NCI-H526 (cell line): ENCODE measurements at regions not wholly inside any gene's neighbourhood (a gene's known extent, or its start where the extent isn't known, plus 50 kb on each side); places are given as distances from the start of the nearest gene placed in this dataset.
"Not testable (repeated sequence)": the region's sequence is repeated elsewhere in the genome, so short reads cannot be mapped to it uniquely, and the experiment has no call there.

ENCODE experiments used
- DNase-seq, 2 experiments: peaks; one replicate each; lab custom pipeline; 2025; lab: John Stamatoyannopoulos, UW

DNA sequence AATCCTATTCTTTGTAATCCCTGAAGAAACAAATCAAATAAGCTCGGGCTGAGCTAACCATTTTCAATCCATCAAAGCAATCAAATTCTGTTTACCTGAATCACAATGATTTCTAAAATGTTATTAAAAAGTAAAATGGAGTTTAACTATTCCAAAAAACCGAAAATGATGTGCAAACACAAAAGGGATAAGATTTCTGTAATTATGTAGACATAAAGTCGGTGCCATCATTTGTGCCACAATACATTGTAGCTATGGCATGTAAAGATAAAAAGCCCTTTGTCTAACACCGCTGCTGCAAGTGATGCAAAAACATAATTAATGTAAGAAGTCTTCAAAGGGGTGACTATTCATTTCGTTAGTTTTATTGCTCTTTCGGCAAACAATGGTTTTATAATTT lies 125.1 kb upstream of the FAM204A start:
- peak in 1 of 2 experiments; percentile 16 for DNase-seq

DNA sequence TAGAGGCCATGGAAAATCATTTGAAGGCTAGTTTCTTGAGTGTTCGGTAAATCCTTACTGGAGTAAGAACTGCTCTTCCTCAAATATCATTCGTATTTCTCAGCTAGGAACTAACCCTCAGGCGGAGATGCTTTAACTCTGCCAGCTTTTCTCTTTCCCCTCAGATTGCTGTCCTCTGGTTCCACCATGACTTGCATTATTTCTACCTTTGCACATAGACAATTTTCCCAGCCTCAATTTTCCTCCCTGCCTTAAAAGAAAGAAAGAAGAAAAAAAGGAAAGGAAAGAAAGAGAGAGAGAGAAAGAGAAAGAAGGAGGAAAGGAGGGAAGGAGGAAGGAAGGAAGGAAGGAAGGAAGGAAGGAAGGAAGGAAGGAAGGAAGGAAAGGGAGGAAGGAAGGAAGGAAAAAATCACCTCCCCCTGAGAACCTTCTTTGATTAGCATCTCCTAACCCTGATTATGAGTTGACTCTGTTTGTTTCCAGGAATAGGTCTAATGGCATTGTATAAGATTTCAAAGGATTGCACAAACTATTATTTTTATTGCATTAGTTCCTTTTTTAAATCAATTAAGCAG lies 123.3 kb upstream of the FAM204A start:
- DNase-seq, result no peak

DNA sequence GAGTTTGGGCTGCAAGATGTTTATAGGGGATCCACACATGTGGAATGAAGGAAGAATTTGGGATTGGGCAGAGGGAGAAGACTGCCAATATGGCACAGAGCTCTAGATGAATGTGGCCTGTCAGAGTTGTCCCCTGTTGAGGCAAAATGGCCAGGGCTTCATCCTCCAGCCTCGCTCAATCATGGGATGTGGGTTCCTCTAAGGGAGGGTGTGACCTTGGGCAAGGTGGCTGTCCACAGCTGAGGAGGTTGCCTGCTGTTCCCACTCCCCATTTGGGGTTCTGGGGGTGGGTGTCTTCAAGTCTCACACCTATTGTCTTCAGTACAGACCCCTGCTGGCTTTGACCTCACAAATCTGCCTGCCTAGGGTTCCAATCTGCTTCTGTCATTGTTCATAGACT lies 121.6 kb upstream of the FAM204A start:
- no peak for DNase-seq

DNA sequence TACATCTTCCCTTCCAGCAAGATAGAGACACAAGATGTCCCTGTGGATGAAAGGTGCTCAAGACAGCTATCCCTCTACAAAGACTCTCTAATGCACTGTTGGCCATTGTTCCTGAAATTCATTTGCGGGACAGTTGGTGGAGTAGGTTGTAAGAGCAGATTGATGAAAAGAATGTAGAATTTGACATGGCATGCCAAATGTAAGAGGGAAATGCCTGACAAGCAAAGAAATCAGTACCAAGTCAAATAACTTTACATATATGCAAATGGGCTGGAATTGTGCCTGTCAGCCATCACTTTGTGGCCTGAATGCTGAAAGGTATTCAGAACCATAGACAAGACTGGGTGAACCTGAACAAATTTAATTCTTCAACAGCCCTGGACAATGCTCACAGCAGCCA lies 120.3 kb upstream of the FAM204A start:
- peak in 1 of 2 experiments; percentile 11 for DNase-seq

DNA sequence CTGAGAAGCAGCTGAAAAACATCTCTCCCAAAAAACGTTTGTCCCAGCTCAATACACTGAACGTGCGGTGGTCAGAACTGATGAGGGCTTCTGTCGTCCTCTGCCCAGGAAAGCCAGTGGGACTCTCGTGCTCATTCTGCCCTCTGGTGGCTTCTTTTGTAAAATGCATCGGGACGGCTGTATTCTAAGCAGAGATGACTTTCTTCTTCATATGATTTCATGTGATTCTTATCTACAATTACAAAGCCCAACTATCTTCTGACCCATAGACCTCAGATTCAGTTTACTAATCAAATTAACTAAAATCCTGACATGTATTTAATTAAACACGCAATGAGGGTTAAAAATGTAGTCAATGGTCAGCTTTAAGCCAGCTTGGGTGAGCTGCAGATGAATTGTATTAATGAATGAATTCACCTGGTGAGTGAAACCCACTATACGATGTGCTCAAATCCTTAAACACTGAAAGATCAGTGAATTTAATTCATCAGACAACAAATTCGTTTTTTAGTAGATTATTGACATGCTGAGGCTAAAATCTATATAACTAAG lies 117.6 kb upstream of the FAM204A start:
- DNase-seq, result peak; percentile 45 to 76

DNA sequence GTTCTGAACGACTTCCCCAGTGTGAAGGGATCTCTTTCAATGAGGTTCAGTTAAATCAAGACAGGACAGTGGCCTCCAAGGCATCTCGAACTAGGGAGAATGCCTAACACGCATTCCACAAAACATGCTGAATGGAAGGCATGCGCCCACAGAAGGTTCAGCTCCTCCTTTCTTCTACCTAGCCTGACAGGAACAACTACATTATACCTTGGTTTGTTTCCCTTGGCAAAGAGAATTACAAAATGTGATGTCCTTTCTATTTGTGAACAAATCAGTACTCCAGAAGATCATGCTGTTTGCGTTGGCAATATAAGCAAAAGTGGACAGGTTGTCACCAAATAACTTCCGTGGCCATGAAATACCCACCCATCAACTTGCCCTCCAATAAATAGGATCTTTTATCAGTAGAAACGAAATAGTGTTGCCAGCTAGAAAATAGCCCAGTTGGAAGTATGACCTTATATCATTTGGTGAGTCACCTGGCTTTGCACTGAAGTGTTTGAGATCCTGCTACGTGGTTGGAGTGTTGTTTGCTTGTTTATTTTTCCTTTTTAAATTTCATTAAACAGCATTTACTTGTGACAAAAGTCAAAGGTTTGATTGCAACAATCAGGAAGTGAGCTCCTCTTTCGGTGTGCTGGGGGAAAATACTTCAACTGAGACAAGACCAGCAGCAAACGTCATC lies 117.0 kb upstream of the FAM204A start:
- no peak for DNase-seq

DNA sequence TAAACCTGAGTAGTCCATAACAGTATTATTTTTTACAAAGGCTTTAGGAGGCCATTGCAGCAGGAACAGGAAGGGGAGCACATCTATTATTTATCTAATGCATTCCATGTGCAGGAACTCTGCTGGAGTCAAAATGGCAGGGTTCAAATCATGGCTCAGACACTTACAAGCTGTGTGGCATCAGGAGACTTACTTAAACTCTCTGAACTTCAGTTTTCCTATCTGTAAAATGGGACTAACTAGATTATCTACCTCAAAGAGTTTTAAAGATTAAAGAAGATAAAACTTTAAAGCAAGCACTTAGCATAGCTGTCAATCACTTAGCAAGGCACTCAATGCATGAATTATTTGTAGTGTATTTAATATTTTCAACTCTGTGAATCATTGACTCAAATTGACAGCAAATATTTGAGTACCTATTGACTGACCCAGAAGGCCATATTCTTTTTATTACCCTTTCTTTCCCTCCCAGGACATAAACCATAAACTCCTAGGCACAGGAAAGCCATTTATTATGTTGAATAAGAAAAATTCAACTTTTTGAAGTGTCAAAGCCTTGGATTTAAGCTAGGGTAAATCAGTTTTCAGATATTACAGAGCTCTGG lies 115.8 kb upstream of the FAM204A start:
- no peak for DNase-seq

DNA sequence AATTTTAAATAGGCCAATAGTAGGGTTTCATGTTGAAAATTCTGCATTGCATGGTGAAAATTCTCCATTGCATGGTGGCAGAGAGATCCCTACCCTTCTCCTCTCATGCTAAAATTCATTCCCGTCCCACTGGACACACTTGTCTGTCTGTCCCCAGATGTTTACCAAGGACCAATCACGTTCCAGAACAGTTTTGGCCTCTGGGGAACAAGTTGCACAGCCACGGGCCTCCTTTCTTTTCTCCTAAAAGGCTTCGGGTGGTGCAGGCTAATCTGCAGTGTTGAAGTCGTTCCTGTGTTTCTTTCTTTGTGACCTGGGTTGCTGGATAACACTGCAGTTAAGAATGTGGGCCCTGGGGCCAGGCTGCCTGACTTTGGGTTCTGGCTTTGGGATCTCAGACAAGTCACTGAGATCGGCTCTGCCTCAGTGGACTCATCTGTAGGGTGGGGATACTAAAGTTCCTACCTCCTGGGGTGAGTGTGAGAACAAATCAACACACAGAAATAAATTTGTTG lies 113.1 kb upstream of the FAM204A start:
- DNase-seq, result no peak

DNA sequence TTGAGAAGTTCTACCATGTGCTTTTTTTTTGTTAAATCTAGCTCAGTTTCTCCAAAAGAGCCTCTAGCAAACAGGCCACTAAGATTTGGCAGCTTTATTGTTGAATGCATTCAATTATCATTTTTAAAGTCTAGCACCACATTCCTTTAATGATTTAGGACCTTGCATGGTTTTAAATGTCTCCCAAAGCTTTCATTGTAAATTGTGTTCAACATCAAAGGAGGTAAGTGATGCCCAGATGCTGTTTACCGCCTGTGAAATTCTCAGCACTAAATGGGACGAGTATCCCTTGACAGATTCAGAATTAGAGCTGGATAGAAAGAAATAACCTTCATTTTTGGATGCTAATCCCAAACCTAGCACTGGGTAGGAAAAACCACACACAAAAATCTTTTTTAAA lies 112.1 kb upstream of the FAM204A start:
- no peak for DNase-seq

DNA sequence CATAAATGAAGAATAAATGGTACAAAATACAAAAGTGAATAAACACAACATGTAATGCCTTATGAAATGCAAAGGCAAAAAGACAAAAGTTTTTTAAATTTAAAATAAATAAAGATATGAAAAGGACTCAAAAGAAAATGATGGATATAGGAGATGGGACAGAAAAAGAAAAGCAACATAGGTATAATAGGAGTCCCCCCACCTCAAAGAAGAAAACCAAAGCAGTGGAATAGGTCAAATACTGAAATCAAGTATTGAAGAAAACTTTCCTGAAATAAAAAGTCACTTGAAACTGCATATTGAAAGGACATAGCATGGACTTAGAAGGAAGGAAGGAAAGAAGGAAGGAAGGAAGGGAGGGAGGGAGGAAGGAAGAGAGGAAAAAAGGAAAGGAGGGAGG lies 110.0 kb upstream of the FAM204A start:
- DNase-seq, result no peak

DNA sequence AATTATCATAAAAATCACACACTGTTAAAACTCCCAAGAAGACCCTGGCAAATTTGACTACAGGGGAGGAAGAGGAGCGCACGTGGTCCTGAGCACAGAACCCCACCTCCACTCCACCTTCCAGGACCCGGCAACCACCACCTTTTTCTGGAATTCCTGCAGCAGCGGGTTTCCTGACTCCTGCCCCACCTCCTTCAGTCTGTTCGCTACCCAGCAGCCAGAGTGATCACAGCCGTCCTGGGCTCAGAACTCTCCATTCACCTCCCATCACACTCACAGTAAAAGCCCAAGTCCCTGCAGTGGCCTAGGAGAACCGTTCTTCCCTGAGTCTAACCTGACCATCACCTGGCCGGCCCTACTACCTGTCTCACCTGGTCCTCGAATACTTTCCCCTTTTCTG lies 107.4 kb upstream of the FAM204A start:
- no peak for DNase-seq

DNA sequence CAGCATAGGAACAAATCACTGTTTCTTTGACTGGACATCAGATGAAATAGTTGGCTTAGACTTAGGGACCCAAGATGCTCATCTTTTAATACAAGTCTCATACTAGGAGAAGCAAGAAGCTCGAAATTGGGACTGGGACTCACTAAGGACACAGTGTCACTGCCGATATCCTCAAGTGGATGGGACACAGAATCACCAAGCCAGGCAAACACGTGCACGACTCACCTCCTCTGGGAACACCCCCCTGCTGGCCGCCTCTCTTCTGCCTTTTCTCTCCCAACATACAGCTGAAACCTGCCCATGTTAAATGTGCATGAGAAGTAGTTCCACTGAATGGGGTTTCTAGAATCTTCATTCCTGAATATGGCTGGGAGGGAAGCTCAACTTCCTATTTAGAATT lies 106.6 kb upstream of the FAM204A start:
- DNase-seq, result no peak

DNA sequence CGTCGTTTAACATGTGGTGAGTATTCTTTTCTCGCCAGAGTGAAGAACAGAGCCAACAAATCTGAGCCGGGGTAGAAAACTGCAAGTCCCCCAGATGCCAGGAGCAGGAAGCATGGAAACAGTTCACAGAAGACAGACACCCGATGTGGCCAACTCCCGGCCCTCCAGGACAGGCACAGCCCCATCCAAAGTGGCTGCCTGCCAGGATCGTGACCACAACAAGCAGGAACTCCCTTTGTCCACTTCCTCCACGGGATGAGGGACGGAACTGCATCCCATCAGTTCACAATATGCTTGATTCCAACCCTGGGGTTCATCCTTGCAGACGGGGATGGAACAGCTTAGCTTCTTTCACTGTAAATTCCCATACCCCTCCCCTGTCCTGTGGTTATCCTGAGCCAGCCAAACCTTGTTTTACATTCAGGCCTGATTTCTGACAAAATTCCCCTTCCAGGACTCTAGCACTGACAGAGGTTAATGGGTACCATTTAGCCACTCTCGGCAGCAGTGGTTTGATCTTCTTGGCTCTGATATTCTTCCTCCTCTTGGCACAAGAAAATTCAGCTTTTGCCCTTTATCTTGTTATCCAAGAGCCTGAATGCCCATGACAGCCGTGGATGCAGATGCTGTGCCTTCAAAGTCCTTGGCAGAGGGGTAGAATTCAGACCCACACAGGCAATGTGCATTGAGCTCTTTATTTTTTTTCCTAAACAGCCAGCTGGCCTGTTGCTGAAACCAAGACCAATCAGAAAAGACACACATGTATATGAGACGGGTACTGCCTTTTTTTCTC lies 105.5 kb upstream of the FAM204A start:
- DNase-seq, result no peak

DNA sequence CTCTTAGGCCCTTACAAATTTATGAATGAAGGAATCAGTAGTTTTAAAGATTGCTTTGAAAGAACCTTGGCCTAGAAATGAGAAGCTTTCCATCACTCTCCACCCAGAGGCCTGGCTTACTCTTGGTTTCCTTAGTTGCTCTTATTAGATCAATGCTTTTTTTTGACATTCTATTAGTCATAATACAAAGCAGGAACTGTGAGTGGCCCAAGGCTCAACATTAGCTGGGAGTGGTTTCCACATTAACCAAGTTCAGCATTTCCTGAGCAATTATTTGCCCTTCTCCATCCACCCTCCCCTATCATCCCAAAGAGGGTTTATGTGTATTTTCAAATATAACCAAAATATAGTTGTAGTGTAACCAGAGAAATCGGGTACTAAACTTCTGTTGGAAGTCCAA lies 103.4 kb upstream of the FAM204A start:
- no peak for DNase-seq

DNA sequence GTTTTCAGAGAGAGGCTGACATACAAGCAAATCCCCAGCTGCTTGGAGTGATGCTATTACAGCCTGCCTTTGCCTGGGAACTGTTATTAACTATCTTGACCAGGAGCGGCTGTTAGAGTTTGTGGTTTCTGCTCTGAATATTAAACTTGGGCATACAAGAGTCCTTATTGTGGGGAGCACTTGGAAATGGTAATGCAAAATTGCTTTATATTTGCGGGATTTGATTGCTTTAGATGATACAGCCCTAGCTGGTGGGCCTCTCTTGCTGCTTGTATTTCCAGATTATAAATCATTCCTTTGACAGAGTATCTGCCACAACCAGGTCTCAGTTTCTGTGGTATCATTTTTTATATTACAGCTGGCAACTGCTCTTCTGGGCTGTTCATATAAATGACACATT lies 101.9 kb upstream of the FAM204A start:
- DNase-seq, result peak; percentile 74 to 77

DNA sequence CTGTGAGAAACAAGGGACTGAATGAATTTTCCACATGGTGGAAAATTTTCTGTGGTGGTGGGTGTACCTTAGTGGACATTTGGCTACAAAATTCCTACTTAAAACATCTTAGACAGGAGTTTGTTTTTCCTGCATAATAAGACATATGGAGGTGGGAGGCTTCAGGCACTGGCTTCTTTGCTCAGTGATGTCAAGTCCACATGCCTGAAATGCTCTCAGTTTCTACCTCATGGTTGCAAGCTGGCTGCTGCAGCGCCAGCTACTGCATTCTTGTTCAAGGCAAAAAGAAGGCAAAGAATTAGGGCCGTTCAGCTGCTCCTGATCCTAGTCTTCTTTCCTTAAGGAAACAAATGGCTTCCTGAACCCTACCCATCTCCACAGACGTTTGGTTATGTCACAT lies 99.9 kb upstream of the FAM204A start:
- DNase-seq, result no peak

DNA sequence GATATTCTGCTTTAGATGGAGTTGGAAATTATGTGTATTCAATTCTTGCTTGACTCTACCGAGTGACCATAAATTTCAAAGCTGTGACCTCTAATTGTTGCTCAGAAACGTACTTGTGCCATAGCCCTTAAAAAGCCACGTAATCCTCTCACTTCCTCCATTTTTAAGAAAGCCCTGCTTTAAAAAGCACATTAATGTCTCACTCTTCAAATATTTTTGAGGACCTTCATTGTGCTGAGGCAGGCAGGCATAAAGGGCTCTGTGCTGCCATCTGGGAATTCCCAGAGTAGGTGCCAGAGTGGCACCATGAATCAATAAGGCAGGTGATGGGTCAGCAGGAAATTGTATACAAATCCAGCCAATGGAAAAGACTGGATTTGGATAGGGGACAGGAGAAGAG lies 97.7 kb upstream of the FAM204A start:
- no peak for DNase-seq

DNA sequence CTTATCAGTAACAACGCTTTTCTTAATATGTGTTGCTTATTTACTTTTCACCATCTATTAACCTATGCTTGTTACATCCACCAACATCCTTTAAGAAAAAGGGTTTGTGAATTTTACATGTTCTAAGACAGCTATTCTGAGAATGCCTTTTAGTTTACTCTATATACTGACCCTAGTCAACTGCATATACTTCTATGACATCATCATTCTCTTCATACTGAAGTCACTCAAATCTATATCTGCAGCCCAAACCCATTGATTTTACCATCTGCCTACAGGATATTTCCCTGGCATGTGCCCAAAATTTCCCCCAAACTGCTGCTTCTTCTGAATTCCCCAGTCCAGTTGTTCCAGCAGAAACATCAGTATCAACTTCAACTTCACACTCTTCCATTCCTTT lies 94.6 kb upstream of the FAM204A start:
- DNase-seq, result no peak

DNA sequence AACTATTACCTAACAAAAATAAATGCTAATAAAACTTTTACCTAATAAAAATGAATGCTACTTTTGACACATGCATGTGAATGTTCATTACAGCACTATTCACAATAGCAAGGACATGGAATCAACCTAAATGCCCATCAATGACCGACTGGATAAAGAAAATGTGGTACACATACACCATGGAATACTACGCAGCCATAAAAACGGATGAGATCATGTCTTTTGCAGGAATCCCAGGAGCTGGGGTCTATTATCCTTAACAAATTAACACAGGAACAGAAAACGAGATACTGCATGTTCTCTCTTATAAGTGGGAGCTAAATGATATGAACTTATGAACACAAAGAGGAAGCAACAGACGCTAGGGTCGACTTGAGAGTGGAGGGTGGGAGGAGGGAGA lies 88.1 kb upstream of the FAM204A start:
- no peak for DNase-seq

DNA sequence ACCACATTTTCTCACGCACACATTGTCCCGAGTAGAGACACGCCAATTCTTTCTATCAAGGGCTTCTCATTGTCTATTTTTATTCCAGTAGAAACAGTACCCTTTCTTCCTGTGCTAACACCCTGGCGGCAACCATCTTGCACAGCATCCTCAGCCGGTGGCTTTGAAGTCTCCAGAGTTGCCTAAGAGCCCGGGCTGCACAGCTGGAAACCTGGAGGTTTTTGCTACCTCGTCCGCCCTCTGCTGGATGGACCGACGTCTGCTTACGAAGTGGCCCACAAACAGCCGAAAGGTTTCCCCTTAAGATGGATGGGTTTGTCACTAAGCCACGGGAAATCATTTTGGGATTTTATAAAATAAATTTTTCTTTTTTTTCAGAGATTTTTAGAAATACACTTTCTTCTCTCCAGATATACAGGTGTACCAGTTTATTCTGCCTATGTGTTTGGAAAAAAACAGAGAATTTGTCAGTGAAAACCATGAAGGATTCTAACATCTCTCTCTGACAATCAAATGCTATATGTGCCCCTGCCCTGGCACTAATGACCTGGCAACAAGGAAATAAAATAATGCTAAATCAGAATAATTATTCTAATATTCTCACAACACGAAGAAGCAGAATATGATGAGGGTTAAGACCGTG lies 81.8 kb upstream of the FAM204A start:
- DNase-seq, result peak; percentile 77 to 92

DNA sequence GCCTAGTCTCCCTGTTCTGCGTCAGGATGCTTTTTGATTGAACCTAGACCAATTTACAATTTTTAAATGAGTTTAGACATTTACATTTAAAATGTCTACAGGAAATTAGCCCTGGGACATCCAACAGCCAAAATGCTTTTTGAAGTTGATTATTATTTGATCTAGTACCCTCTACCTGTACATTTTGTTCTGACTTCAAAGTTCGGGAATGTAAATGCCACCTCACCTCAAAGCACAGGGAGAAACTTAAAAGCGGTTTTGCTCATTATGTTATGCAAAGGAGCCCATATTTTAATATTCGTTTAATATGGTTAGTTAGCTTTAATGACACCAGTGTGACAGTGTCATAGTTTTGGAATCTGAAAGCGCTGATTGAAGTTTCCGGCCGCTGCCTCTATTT lies 80.1 kb upstream of the FAM204A start:
- peak; percentile 35 to 56 for DNase-seq

DNA sequence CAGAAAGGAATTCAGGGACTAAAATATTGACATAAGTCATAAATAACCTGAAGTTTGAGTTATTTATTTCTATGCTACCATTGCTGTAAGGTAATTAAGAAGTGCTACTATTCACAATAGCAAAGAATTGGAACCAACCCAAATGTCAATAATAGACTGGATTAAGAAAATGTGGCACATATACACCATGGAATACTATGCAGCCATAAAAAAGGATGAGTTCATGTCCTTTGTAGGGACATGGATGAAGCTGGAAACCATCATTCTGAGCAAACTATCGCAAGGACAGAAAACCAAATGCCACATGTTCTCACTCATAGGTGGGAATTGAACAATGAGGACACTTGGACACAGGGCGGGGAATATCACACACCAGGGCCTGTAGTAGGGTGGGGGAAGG lies 77.9 kb upstream of the FAM204A start:
- not testable (repeated sequence) for DNase-seq
